ENCODE measurements at regions not wholly inside any gene's neighbourhood (a gene's known extent, or its start where the extent isn't known, plus 50 kb on each side); places are given as distances from the start of the nearest gene placed in this dataset.

GRCh38 chr4:114758066-114758465 is 159.5 kb downstream of the UGT8 start:
- H3T11ph ChIP-seq (ENCODE audit: low read length), result no peak overlapping the region
- no peak overlapping the region for H2BK20ac ChIP-seq (ENCODE audit: low read depth, low read length, poor library complexity, severe bottlenecking)
- no peak overlapping the region for H4K91ac ChIP-seq (ENCODE audit: insufficient read length, low read depth, low read length)
- H3K9me3 ChIP-seq (ENCODE audit: control insufficient read depth, low read depth, low read length), result no peaks in the 10 kb centered on the region
- H3K79me2 ChIP-seq (ENCODE audit: insufficient read depth, low read length), result no peaks in the 10 kb centered on the region
- no peaks in the 10 kb centered on the region for H3K36me3 Mint-ChIP-seq (ENCODE audit: insufficient read depth in 1 of 3, low read depth in 3 of 3)
- no peak overlapping the region for H3K4me3 Mint-ChIP-seq
- no peaks in the 10 kb centered on the region for H3K23me2 ChIP-seq (ENCODE audit: insufficient read length, low read depth, low read length, poor library complexity, severe bottlenecking)
- peaks cover 10% of the 10 kb centered on the region in 2 experiments for H3K4me1 Mint-ChIP-seq
- H3K79me1 ChIP-seq (ENCODE audit: insufficient read depth, low read depth, low read length, poor library complexity, severe bottlenecking), result no peaks in the 10 kb centered on the region
- H3K9ac ChIP-seq (ENCODE audit: extremely low read depth, insufficient read length, low read length), result no peak overlapping the region
- H3K18ac ChIP-seq (ENCODE audit: insufficient read length, low read depth, low read length), result no peak overlapping the region
- H2BK15ac ChIP-seq (ENCODE audit: low read depth, low read length), result no peak overlapping the region
- H3K23ac ChIP-seq (ENCODE audit: insufficient read length, low read depth, low read length), result no peak overlapping the region
- no peak overlapping the region for H2AFZ ChIP-seq (ENCODE audit: low read length)
- H3K27me3 Mint-ChIP-seq (ENCODE audit: low read depth), result no peaks in the 10 kb centered on the region
- no peak overlapping the region; a peak in 1 of 7 replicates for H3K27ac Mint-ChIP-seq
- no peaks in the 10 kb centered on the region for H3K27me3 ChIP-seq (ENCODE audit: insufficient read depth, low read length)
- no peak overlapping the region for H3K27ac ChIP-seq (ENCODE audit: insufficient read length, low read depth, low read length)
- TF ChIP-seq CTCF (conservative IDR thresholded peaks at IDR 0.05), result no peak
- H2BK5ac ChIP-seq (ENCODE audit: insufficient read length, low read length), result no peak overlapping the region
- H2AK5ac ChIP-seq (ENCODE audit: insufficient read length, low read length), result no peak overlapping the region
- no peaks in the 10 kb centered on the region for H3K4me1 ChIP-seq (ENCODE audit: insufficient read depth, low read length)
- no peak overlapping the region for H4K5ac ChIP-seq (ENCODE audit: insufficient read length, low read depth, low read length)
- no peak overlapping the region for H3K14ac ChIP-seq (ENCODE audit: insufficient read depth, low read length)
- H3K4me2 ChIP-seq (ENCODE audit: insufficient read depth, insufficient read length, low read length), result no peak overlapping the region
- no peak overlapping the region for H4K8ac ChIP-seq (replicated peaks; ENCODE audit: insufficient read length, low read depth, low read length)
- no peaks in the 10 kb centered on the region for H4K20me1 ChIP-seq (ENCODE audit: control insufficient read depth, insufficient read depth, insufficient read length)
- H3K4ac ChIP-seq (ENCODE audit: low read depth, low read length), result no peak overlapping the region
- H2BK120ac ChIP-seq (ENCODE audit: low read depth, low read length, poor library complexity, severe bottlenecking), result no peak overlapping the region
- no peak overlapping the region for H2BK12ac ChIP-seq (ENCODE audit: insufficient read length, low read depth, low read length)
- H3K56ac ChIP-seq (ENCODE audit: insufficient read length, low read depth, low read length), result no peak overlapping the region
- no peaks in the 10 kb centered on the region for H3K9me3 Mint-ChIP-seq
- no CpG with 5 or more reads among the region's 2 CpGs for WGBS (ENCODE audit: extremely low coverage, insufficient read length, low lambda C conversion rate)
- no peak for DNase-seq
